ENCODE measurements at regions not wholly inside any gene's neighbourhood (a gene's known extent, or its start where the extent isn't known, plus 50 kb on each side); places are given as distances from the start of the nearest gene placed in this dataset.
A peak's percentile ranks its signal among the peaks of the same experiment; 100 is the strongest.
"Not testable (repeated sequence)": the region's sequence is repeated elsewhere in the genome, so short reads cannot be mapped to it uniquely, and the experiment has no call there.

GRCh38 chr18:43785158-43785557 lies 507.9 kb upstream of the SYT4 start:
- Histone ChIP-seq H3K4me3 (ENCODE audit: low read length in 3 of 3) (no peak overlapping the region), H3K27ac (ENCODE audit: low read depth in 2 of 2, low read length in 2 of 2) (no peak overlapping the region), H3K9ac (ENCODE audit: low read length in 3 of 3) (no peak overlapping the region), H3K27me3 (ENCODE audit: control insufficient read depth, insufficient read depth, low read length) (no peaks in the 10 kb centered on the region), H3K36me3 (ENCODE audit: control insufficient read depth in 2 of 3, insufficient read depth in 3 of 3, low read length in 3 of 3) (no peaks in the 10 kb centered on the region), H3K9me3 (ENCODE audit: control insufficient read depth in 2 of 3, insufficient read depth in 1 of 3, low read length in 3 of 3) (no peaks in the 10 kb centered on the region), H3K4me1 (ENCODE audit: control insufficient read depth in 2 of 3, insufficient read depth in 2 of 3, low read depth in 1 of 3, low read length in 3 of 3) (no peaks in the 10 kb centered on the region)
- intact Hi-C loops (cut with DNase I): no loop called here
- DNase-seq (no peak), FAIRE-seq (no peak)
- TF ChIP-seq, protein P1, sequence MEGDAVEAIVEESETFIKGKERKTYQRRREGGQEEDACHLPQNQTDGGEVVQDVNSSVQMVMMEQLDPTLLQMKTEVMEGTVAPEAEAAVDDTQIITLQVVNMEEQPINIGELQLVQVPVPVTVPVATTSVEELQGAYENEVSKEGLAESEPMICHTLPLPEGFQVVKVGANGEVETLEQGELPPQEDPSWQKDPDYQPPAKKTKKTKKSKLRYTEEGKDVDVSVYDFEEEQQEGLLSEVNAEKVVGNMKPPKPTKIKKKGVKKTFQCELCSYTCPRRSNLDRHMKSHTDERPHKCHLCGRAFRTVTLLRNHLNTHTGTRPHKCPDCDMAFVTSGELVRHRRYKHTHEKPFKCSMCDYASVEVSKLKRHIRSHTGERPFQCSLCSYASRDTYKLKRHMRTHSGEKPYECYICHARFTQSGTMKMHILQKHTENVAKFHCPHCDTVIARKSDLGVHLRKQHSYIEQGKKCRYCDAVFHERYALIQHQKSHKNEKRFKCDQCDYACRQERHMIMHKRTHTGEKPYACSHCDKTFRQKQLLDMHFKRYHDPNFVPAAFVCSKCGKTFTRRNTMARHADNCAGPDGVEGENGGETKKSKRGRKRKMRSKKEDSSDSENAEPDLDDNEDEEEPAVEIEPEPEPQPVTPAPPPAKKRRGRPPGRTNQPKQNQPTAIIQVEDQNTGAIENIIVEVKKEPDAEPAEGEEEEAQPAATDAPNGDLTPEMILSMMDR (IDR thresholded peaks at IDR 0.05; ENCODE audit: borderline replicate concordance, extremely low read depth, insufficient read depth): no peak

GRCh38 chr18:43786893-43787292 lies 509.6 kb upstream of the SYT4 start:
- no peaks in the 10 kb centered on the region for H3K27me3 ChIP-seq (ENCODE audit: control insufficient read depth, insufficient read depth, low read length)
- no peak overlapping the region for H3K4me3 ChIP-seq (ENCODE audit: low read length in 3 of 3)
- H3K27ac ChIP-seq (ENCODE audit: low read depth in 2 of 2, low read length in 2 of 2): no peak overlapping the region
- TF ChIP-seq, protein P1 (IDR thresholded peaks at IDR 0.05; ENCODE audit: borderline replicate concordance, extremely low read depth, insufficient read depth): no peak
- H3K9me3 ChIP-seq (ENCODE audit: control insufficient read depth in 2 of 3, insufficient read depth in 1 of 3, low read length in 3 of 3): no peaks in the 10 kb centered on the region
- no peak for DNase-seq
- no peak for FAIRE-seq
- no peaks in the 10 kb centered on the region for H3K36me3 ChIP-seq (ENCODE audit: control insufficient read depth in 2 of 3, insufficient read depth in 3 of 3, low read length in 3 of 3)
- intact Hi-C loops (cut with DNase I): no loop called here
- no peak overlapping the region for H3K9ac ChIP-seq (ENCODE audit: low read length in 3 of 3)
- no peaks in the 10 kb centered on the region for H3K4me1 ChIP-seq (ENCODE audit: control insufficient read depth in 2 of 3, insufficient read depth in 2 of 3, low read depth in 1 of 3, low read length in 3 of 3)

DNA sequence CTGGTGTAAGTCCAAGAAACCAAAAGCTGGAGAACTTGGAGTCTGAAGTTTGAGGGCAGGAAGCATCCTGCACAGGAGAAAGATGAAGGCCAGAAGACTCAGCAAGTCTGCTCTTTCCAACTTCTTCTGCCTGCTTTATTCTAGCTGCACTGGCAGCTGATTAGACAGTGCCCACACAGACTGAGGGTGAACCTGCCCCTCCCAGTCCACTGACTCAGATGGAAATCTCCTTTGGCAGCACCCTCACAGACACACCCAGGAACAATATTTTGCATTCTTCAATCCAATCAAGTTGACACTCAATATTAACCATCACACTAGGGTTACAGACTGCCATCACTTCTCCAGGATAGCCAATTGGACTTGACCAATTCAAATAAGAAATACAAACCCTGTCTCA lies 510.4 kb upstream of the SYT4 start:
- H3K4me3 ChIP-seq (ENCODE audit: low read length in 3 of 3); H3K27me3 ChIP-seq (ENCODE audit: control insufficient read depth, insufficient read depth, low read length); DNase-seq; intact Hi-C loops (cut with DNase I); H3K36me3 ChIP-seq (ENCODE audit: control insufficient read depth in 2 of 3, insufficient read depth in 3 of 3, low read length in 3 of 3); H3K9me3 ChIP-seq (ENCODE audit: control insufficient read depth in 2 of 3, insufficient read depth in 1 of 3, low read length in 3 of 3); FAIRE-seq; H3K9ac ChIP-seq (ENCODE audit: low read length in 3 of 3); H3K4me1 ChIP-seq (ENCODE audit: control insufficient read depth in 2 of 3, insufficient read depth in 2 of 3, low read depth in 1 of 3, low read length in 3 of 3); H3K27ac ChIP-seq (ENCODE audit: low read depth in 2 of 2, low read length in 2 of 2): not testable (repeated sequence)

- TF ChIP-seq, protein P1 (IDR thresholded peaks at IDR 0.05; ENCODE audit: borderline replicate concordance, extremely low read depth, insufficient read depth): peak; percentile 35
- H3K4me1 ChIP-seq (ENCODE audit: control insufficient read depth in 2 of 3, insufficient read depth in 2 of 3, low read depth in 1 of 3, low read length in 3 of 3): no peaks in the 10 kb centered on the region
- H3K36me3 ChIP-seq (ENCODE audit: control insufficient read depth in 2 of 3, insufficient read depth in 3 of 3, low read length in 3 of 3): no peaks in the 10 kb centered on the region
- H3K4me3 ChIP-seq (ENCODE audit: low read length in 3 of 3): no peak overlapping the region
- intact Hi-C loops (cut with DNase I): no loop called here
- FAIRE-seq (peak; percentile 71), DNase-seq (peak in 2 of 5 donors; percentile 38 to 62)
- no peaks in the 10 kb centered on the region for H3K27me3 ChIP-seq (ENCODE audit: control insufficient read depth, insufficient read depth, low read length)
- no peaks in the 10 kb centered on the region for H3K9me3 ChIP-seq (ENCODE audit: control insufficient read depth in 2 of 3, insufficient read depth in 1 of 3, low read length in 3 of 3)
- H3K9ac ChIP-seq (ENCODE audit: low read length in 3 of 3): no peak overlapping the region
- no peak overlapping the region for H3K27ac ChIP-seq (ENCODE audit: low read depth in 2 of 2, low read length in 2 of 2)
Measured at GRCh38 chr18:43789234-43790000, 512.1 kb upstream of the SYT4 start.

All from kidney (tissue), 13 donors.